OCI-LY1 (cell line): ENCODE measurements at regions not wholly inside any gene's neighbourhood (a gene's known extent, or its start where the extent isn't known, plus 50 kb on each side); places are given as distances from the start of the nearest gene placed in this dataset.

Experiments
- H2AFZ ChIP-seq: fragments of 200-600 bp; sonication (generic), shearing (Covaris generic); 2 replicates; pipeline ENCODE4 v1.6.0; 2014; ENCODE audit warnings: antibody characterized with exemption, mild to moderate bottlenecking, low read length
- H3F3A ChIP-seq: fragments of 200-600 bp; sonication (generic), shearing (Covaris generic); 2 replicates; pipeline ENCODE4 v1.6.0; 2014; ENCODE audit warnings: mild to moderate bottlenecking, antibody characterized with exemption, low read length, moderate library complexity; ENCODE audit not compliant: insufficient read depth
- H3K27ac ChIP-seq: fragments of 200-600 bp; sonication (generic); 2 replicates; pipeline ENCODE4 v1.5.1; 2014; ENCODE audit warnings: low read length, mixed run types, mild to moderate bottlenecking, low read depth; ENCODE audit not compliant: poor library complexity, severe bottlenecking
- H3K27me3 ChIP-seq: fragments of 200-600 bp; sonication (generic); 2 replicates; pipeline ENCODE4 v1.6.0; 2014; ENCODE audit warnings: antibody characterized with exemption, mild to moderate bottlenecking, low read length, moderate library complexity; ENCODE audit not compliant: insufficient read depth
- H3K36me3 ChIP-seq: fragments of 200-600 bp; sonication (generic); 2 replicates; pipeline ENCODE4 v1.6.1; 2014; ENCODE audit warnings: mild to moderate bottlenecking, antibody characterized with exemption, low read length, moderate library complexity, mixed read lengths; ENCODE audit not compliant: insufficient read depth
- H3K4me1 ChIP-seq: fragments of 200-600 bp; sonication (generic); 2 replicates; pipeline ENCODE4 v1.5.1; 2014; ENCODE audit warnings: mild to moderate bottlenecking, low read length, moderate library complexity; ENCODE audit not compliant: insufficient read depth, severe bottlenecking
- H3K4me2 ChIP-seq: fragments of 200-600 bp; sonication (generic), shearing (Covaris generic); 2 replicates; pipeline ENCODE4 v1.6.1; 2014; ENCODE audit warnings: low read length
- H3K4me3 ChIP-seq: fragments of 200-600 bp; sonication (generic); 2 replicates; pipeline ENCODE4 v1.5.1; 2014; ENCODE audit warnings: low read length, low read depth, mild to moderate bottlenecking, mixed read lengths; ENCODE audit not compliant: poor library complexity, severe bottlenecking
- H3K79me2 ChIP-seq: fragments of 200-600 bp; shearing (Covaris generic); 2 replicates; pipeline ENCODE4 v1.6.1; 2016; ENCODE audit warnings: mixed run types, low read length, mixed read lengths; ENCODE audit not compliant: insufficient read depth
- H3K9ac ChIP-seq: fragments of 200-600 bp; sonication (generic), shearing (Covaris generic); 2 replicates; pipeline ENCODE4 v1.6.1; 2014; ENCODE audit warnings: mild to moderate bottlenecking, low read length, mixed read lengths
- H3K9me2 ChIP-seq: fragments of 200-600 bp; sonication (generic), shearing (Covaris generic); 2 replicates; pipeline ENCODE4 v1.6.1; 2014; ENCODE audit warnings: low read depth, mild to moderate bottlenecking, low read length, mixed read lengths
- H3K9me3 ChIP-seq: fragments of 200-600 bp; shearing (Covaris generic); 2 replicates; pipeline ENCODE4 v1.6.1; 2014; ENCODE audit warnings: low read length, mixed read lengths
- H4K20me1 ChIP-seq: fragments of 200-600 bp; sonication (generic), shearing (Covaris generic); 2 replicates; pipeline ENCODE4 v1.6.0; 2016; ENCODE audit warnings: mild to moderate bottlenecking, low read length; ENCODE audit not compliant: insufficient read depth
- CTCF ChIP-seq: fragments of 200-600 bp; sonication (generic), shearing (Covaris generic); IDR thresholded peaks from 2 replicates; pipeline ENCODE4 v1.5.1; 2017; ENCODE audit warnings: mild to moderate bottlenecking, antibody characterized with exemption, low read length, moderate library complexity, mixed read lengths
- EZH2 ChIP-seq: fragments of 200-600 bp; sonication (generic), shearing (Covaris generic); IDR thresholded peaks from 2 replicates; pipeline ENCODE4 v1.8.0; 2017; ENCODE audit warnings: borderline replicate concordance, mixed run types, mild to moderate bottlenecking, antibody characterized with exemption, low read length, moderate library complexity, mixed read lengths

GRCh38 chr10:4064489-4064888, 279.5 kb upstream of the KLF6 start:
- H3K9me3 ChIP-seq = no peaks in the 10 kb centered on the region
- H3K9me2 ChIP-seq = no peaks in the 10 kb centered on the region
- no peak overlapping the region for H3K4me3 ChIP-seq
- H3K79me2 ChIP-seq = no peaks in the 10 kb centered on the region
- TF ChIP-seq EZH2 (no peak), CTCF (no peak)
- no peak overlapping the region for H3K9ac ChIP-seq
- H3K4me1 ChIP-seq = no peaks in the 10 kb centered on the region
- no peaks in the 10 kb centered on the region for H3F3A ChIP-seq
- H2AFZ ChIP-seq = no peak overlapping the region
- H3K4me2 ChIP-seq = no peak overlapping the region
- H3K27ac ChIP-seq = no peak overlapping the region
- no peaks in the 10 kb centered on the region for H3K27me3 ChIP-seq
- H3K36me3 ChIP-seq = no peaks in the 10 kb centered on the region
- H4K20me1 ChIP-seq = no peaks in the 10 kb centered on the region

- Histone ChIP-seq H3F3A (no peaks in the 10 kb centered on the region), H3K9ac (no peak overlapping the region), H3K9me2 (no peaks in the 10 kb centered on the region), H2AFZ (no peak overlapping the region), H3K4me2 (no peak overlapping the region), H3K4me1 (no peaks in the 10 kb centered on the region), H3K4me3 (no peak overlapping the region), H3K36me3 (no peaks in the 10 kb centered on the region), H3K9me3 (no peaks in the 10 kb centered on the region), H3K27me3 (no peaks in the 10 kb centered on the region), H4K20me1 (no peaks in the 10 kb centered on the region), H3K79me2 (no peaks in the 10 kb centered on the region), H3K27ac (no peak overlapping the region)
- TF ChIP-seq EZH2 (no peak), CTCF (no peak)
Measured at GRCh38 chr10:4063717-4064116, 278.7 kb upstream of the KLF6 start.

- no peaks in the 10 kb centered on the region for H4K20me1 ChIP-seq
- no peaks in the 10 kb centered on the region for H3K9me2 ChIP-seq
- H3K79me2 ChIP-seq = no peaks in the 10 kb centered on the region
- H3K27ac ChIP-seq = no peak overlapping the region
- H3K27me3 ChIP-seq = no peaks in the 10 kb centered on the region
- no peak overlapping the region for H3K4me2 ChIP-seq
- no peak overlapping the region for H2AFZ ChIP-seq
- H3K9ac ChIP-seq = no peak overlapping the region
- no peak for TF ChIP-seq EZH2
- TF ChIP-seq CTCF = no peak
- no peak overlapping the region for H3K4me3 ChIP-seq
- H3K4me1 ChIP-seq = no peaks in the 10 kb centered on the region
- H3F3A ChIP-seq = no peaks in the 10 kb centered on the region
- H3K36me3 ChIP-seq = no peaks in the 10 kb centered on the region
- no peaks in the 10 kb centered on the region for H3K9me3 ChIP-seq
Measured at GRCh38 chr10:4062751-4063150, 277.7 kb upstream of the KLF6 start.
